ENCODE measurements at regions not wholly inside any gene's neighbourhood (a gene's known extent, or its start where the extent isn't known, plus 50 kb on each side); places are given as distances from the start of the nearest gene placed in this dataset.

- no peak overlapping the region for H2AFZ ChIP-seq (ENCODE audit: low read length)
- H3K36me3 ChIP-seq (replicated peaks in 1 of 2; ENCODE audit: control insufficient read depth in 1 of 2, insufficient read depth in 2 of 2, low read length in 2 of 2) = no peaks in the 10 kb centered on the region
- no peak overlapping the region for H3K4me3 ChIP-seq (replicated peaks in 1 of 3; ENCODE audit: insufficient read depth in 1 of 3, low read depth in 2 of 3, low read length in 3 of 3)
- ChIA-PET POLR2A (no interaction called here), CTCF (ENCODE audit: low intra/inter-chr PET ratio, low total read pairs) (no interaction called here)
- DNase-seq (ENCODE audit: low spot score) (no peak), FAIRE-seq (no peak), ATAC-seq (no peak)
- no peak overlapping the region for H3K4me2 ChIP-seq (ENCODE audit: low read depth, low read length)
- TF ChIP-seq ZNF383 (CRISPR knock-in tag; IDR thresholded peaks at IDR 0.05; ENCODE audit: borderline replicate concordance) = no peak
- TF ChIP-seq RBAK (CRISPR knock-in tag; IDR thresholded peaks at IDR 0.05) = no peak
- TF ChIP-seq TIGD3 (CRISPR knock-in tag; IDR thresholded peaks at IDR 0.05; ENCODE audit: borderline replicate concordance) = no peak
- TF ChIP-seq NCOA2 (CRISPR knock-in tag; IDR thresholded peaks at IDR 0.05) = no peak
- TF ChIP-seq ZNF326 (CRISPR knock-in tag; IDR thresholded peaks at IDR 0.05; ENCODE audit: borderline replicate concordance) = no peak
- TF ChIP-seq ZFP1 (CRISPR knock-in tag; IDR thresholded peaks at IDR 0.05) = no peak
- TF ChIP-seq FOSL1 (CRISPR knock-in tag; IDR thresholded peaks at IDR 0.05; ENCODE audit: borderline replicate concordance) = no peak
- no peak for TF ChIP-seq ZNF44 (CRISPR knock-in tag; IDR thresholded peaks at IDR 0.05)
- TF ChIP-seq SAFB2 (CRISPR knock-in tag; IDR thresholded peaks at IDR 0.05; ENCODE audit: borderline replicate concordance, low read depth) = no peak
- TF ChIP-seq SETDB1 (CRISPR knock-in tag; IDR thresholded peaks at IDR 0.05; ENCODE audit: borderline replicate concordance) = no peak
- TF ChIP-seq ARNT (IDR thresholded peaks at IDR 0.05) = no peak
- no peak for TF ChIP-seq SRY (CRISPR knock-in tag; IDR thresholded peaks at IDR 0.05)
- TF ChIP-seq ATF5 (CRISPR knock-in tag; IDR thresholded peaks at IDR 0.05; ENCODE audit: low read depth) = no peak
- no peak for TF ChIP-seq ZNF367 (CRISPR knock-in tag; IDR thresholded peaks at IDR 0.05; ENCODE audit: borderline replicate concordance)
- no peaks in the 10 kb centered on the region for H4K20me1 ChIP-seq (ENCODE audit: insufficient read depth, low read length)
- peaks cover 5% of the 10 kb centered on the region; the same call in 1 of the 2 replicates for H3K4me1 ChIP-seq (ENCODE audit: insufficient read depth, low read length)
- intact Hi-C loops (cut with micrococcal nuclease; ENCODE audit: unreplicated experiment) = no loop called here
- WGBS (ENCODE audit: low lambda C conversion rate) = 62% methylated on average over 8 of the region's 8 CpGs
- BruUV-seq (replicated peaks) = no TSS peak
- H3K27ac ChIP-seq (ENCODE audit: extremely low read length, insufficient read depth, low read length) = no peak overlapping the region
- in situ Hi-C loops (cut with HindIII; ENCODE audit: extremely low pct_ligation_motif_present, low pct_unique_long_range_greater_than_20kb) = no loop called here
- H3K27me3 ChIP-seq (ENCODE audit: control insufficient read depth in 1 of 2, insufficient read depth in 2 of 2, low read length in 2 of 2) = no peaks in the 10 kb centered on the region
- H3K79me2 ChIP-seq (ENCODE audit: insufficient read depth, low read length) = no peaks in the 10 kb centered on the region
- H3K9me3 ChIP-seq (ENCODE audit: low read length) = peaks cover 23% of the 10 kb centered on the region
- H3K9ac ChIP-seq (ENCODE audit: insufficient read depth, low read depth, low read length) = no peak overlapping the region
Measured at GRCh38 chr11:38173676-38174075, 1575.6 kb upstream of the RAG2 start.

Measured in HepG2 (cell line).